Endothelial cell (in vitro differentiated cells): ENCODE measurements at regions not wholly inside any gene's neighbourhood (a gene's known extent, or its start where the extent isn't known, plus 50 kb on each side); places are given as distances from the start of the nearest gene placed in this dataset.

ENCODE experiments used
- DNase-seq: peaks from one replicate; pipeline ENCODE4 v3.0.0; 2021; ENCODE audit warnings: low spot score
- H3K27ac Mint-ChIP-seq: one replicate; pipeline ENCODE4 v1.8.0; 2021; ENCODE audit warnings: mixed read lengths, inconsistent platforms; ENCODE audit not compliant: unreplicated experiment
- H3K27me3 Mint-ChIP-seq: one replicate; pipeline ENCODE4 v1.8.0; 2021; ENCODE audit warnings: mild to moderate bottlenecking, moderate library complexity, mixed read lengths, inconsistent platforms; ENCODE audit not compliant: unreplicated experiment
- H3K36me3 Mint-ChIP-seq: one replicate; pipeline ENCODE4 v1.8.0; 2021; ENCODE audit warnings: mild to moderate bottlenecking, low read depth, mixed read lengths, inconsistent platforms; ENCODE audit not compliant: unreplicated experiment
- H3K4me1 Mint-ChIP-seq: one replicate; pipeline ENCODE4 v1.8.0; 2021; ENCODE audit warnings: mild to moderate bottlenecking, mixed read lengths, inconsistent platforms; ENCODE audit not compliant: unreplicated experiment
- H3K4me3 Mint-ChIP-seq: one replicate; pipeline ENCODE4 v1.8.0; 2021; ENCODE audit warnings: mild to moderate bottlenecking, mixed read lengths, inconsistent platforms; ENCODE audit not compliant: unreplicated experiment
- H3K9me3 Mint-ChIP-seq: one replicate; pipeline ENCODE4 v1.8.0; 2021; ENCODE audit warnings: mixed read lengths, inconsistent platforms; ENCODE audit not compliant: unreplicated experiment
- CTCF ChIP-seq: fragments of 200-600 bp; sonication (generic); IDR thresholded peaks from one replicate; pipeline ENCODE4 v1.5.0; 2021; ENCODE audit warnings: antibody characterized with exemption; ENCODE audit not compliant: unreplicated experiment

GRCh38 chrX:97740044-97740443, 856.3 kb downstream of the RPA4 start:
- no peak for DNase-seq
- no peak overlapping the region for H3K27ac Mint-ChIP-seq
- H3K27me3 Mint-ChIP-seq = no peaks in the 10 kb centered on the region
- no peak for TF ChIP-seq CTCF
- no peaks in the 10 kb centered on the region for H3K9me3 Mint-ChIP-seq
- H3K4me1 Mint-ChIP-seq = no peaks in the 10 kb centered on the region
- H3K4me3 Mint-ChIP-seq = no peak overlapping the region
- H3K36me3 Mint-ChIP-seq = no peaks in the 10 kb centered on the region

GRCh38 chrX:97740886-97741285, 857.2 kb downstream of the RPA4 start:
- DNase-seq = no peak
- H3K27me3 Mint-ChIP-seq = no peaks in the 10 kb centered on the region
- H3K27ac Mint-ChIP-seq = no peak overlapping the region
- no peaks in the 10 kb centered on the region for H3K9me3 Mint-ChIP-seq
- no peaks in the 10 kb centered on the region for H3K36me3 Mint-ChIP-seq
- H3K4me3 Mint-ChIP-seq = no peak overlapping the region
- no peak for TF ChIP-seq CTCF
- no peaks in the 10 kb centered on the region for H3K4me1 Mint-ChIP-seq

DNA sequence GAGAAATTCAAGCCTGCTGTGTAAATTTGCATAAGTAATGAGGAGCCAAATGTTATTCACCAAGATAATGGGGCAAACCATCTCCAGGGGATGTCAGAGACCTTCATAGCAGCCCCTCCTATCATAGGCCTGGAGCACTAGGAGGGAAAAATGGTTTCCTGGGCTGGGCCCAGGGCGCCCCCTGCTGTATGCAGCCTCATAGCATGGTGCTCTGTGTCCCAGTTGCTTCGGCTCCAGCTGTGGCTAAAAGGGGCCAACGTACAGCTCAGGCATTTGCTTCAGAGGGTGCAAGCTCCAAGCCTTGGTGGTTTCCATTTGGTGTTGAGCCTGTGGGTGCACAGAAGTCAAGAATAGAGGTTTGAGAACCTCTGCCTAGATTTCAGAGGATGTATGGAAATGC, 859.3 kb downstream of the RPA4 start:
- no peak overlapping the region for H3K4me3 Mint-ChIP-seq
- H3K4me1 Mint-ChIP-seq = no peaks in the 10 kb centered on the region
- no peaks in the 10 kb centered on the region for H3K9me3 Mint-ChIP-seq
- TF ChIP-seq CTCF = no peak
- H3K27me3 Mint-ChIP-seq = no peaks in the 10 kb centered on the region
- no peak for DNase-seq
- no peak overlapping the region for H3K27ac Mint-ChIP-seq
- no peaks in the 10 kb centered on the region for H3K36me3 Mint-ChIP-seq

GRCh38 chrX:97747346-97747745, 863.6 kb downstream of the RPA4 start:
- TF ChIP-seq CTCF = no peak
- Mint-ChIP-seq H3K27me3 (no peaks in the 10 kb centered on the region), H3K4me3 (no peak overlapping the region), H3K4me1 (no peaks in the 10 kb centered on the region), H3K27ac (no peak overlapping the region), H3K36me3 (no peaks in the 10 kb centered on the region), H3K9me3 (no peaks in the 10 kb centered on the region)
- DNase-seq = no peak

- Mint-ChIP-seq H3K4me3 (no peak overlapping the region), H3K27me3 (no peaks in the 10 kb centered on the region), H3K9me3 (no peaks in the 10 kb centered on the region), H3K4me1 (no peaks in the 10 kb centered on the region), H3K36me3 (no peaks in the 10 kb centered on the region), H3K27ac (no peak overlapping the region)
- DNase-seq = no peak
- no peak for TF ChIP-seq CTCF
Observed at GRCh38 chrX:97751016-97751415, 867.3 kb downstream of the RPA4 start.
